Lower leg skin (tissue), 4 donors: ENCODE measurements at regions not wholly inside any gene's neighbourhood (a gene's known extent, or its start where the extent isn't known, plus 50 kb on each side); places are given as distances from the start of the nearest gene placed in this dataset.

ENCODE experiments used
- DNase-seq, 2 donors: peaks; one replicate each; pipeline ENCODE4 v3.0.0-alpha.2; 2019; ENCODE audit warnings: low spot score in 2 of 2
- H3K4me3 ChIP-seq: fragments of 200-600 bp; sonication (generic); 2 replicates; pipeline ENCODE4 v1.5.1; 2017; ENCODE audit warnings: mild to moderate bottlenecking, low read depth; ENCODE audit not compliant: poor library complexity, severe bottlenecking
- POLR2A ChIP-seq, 2 donors: fragments of 450-650 bp; IDR thresholded peaks; one replicate each; pipeline ENCODE4 v1.6.1; 2016 to 2017; ENCODE audit warnings: antibody characterized with exemption in 2 of 2, mild to moderate bottlenecking in 1 of 2, moderate library complexity in 1 of 2
- WGBS, 2 donors: methylation state at CpG; one replicate each; pipeline ENCODE4 v1.1.5; 2018; 5-methylcytosine and 5-hydroxymethylcytosine counted together
- intact Hi-C: fragments of 100-400 bp; cut with DNase I; formaldehyde crosslinking; loops from one replicate; pipeline ENCODE4 v1.15.0; 2023; ENCODE audit warnings: low total_unique reads
- TF ChIP-seq, protein P1 (sequence below), 3 donors: fragments of 450-650 bp; IDR thresholded peaks; one replicate each; pipeline ENCODE4 v1.5.1; 2016; ENCODE audit warnings: antibody characterized with exemption in 3 of 3, mild to moderate bottlenecking in 3 of 3, moderate library complexity in 2 of 3

GRCh38 chr7:131619336-131620305, 63.2 kb upstream of the PODXL start:
- no peak for DNase-seq
- TF ChIP-seq, protein P1, sequence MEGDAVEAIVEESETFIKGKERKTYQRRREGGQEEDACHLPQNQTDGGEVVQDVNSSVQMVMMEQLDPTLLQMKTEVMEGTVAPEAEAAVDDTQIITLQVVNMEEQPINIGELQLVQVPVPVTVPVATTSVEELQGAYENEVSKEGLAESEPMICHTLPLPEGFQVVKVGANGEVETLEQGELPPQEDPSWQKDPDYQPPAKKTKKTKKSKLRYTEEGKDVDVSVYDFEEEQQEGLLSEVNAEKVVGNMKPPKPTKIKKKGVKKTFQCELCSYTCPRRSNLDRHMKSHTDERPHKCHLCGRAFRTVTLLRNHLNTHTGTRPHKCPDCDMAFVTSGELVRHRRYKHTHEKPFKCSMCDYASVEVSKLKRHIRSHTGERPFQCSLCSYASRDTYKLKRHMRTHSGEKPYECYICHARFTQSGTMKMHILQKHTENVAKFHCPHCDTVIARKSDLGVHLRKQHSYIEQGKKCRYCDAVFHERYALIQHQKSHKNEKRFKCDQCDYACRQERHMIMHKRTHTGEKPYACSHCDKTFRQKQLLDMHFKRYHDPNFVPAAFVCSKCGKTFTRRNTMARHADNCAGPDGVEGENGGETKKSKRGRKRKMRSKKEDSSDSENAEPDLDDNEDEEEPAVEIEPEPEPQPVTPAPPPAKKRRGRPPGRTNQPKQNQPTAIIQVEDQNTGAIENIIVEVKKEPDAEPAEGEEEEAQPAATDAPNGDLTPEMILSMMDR (IDR thresholded peaks at IDR 0.05), result no peak
- no peak for TF ChIP-seq POLR2A (IDR thresholded peaks at IDR 0.05)
- H3K4me3 ChIP-seq, result no peak overlapping the region
- WGBS, 2 donors, result 69 to 78% methylated on average over 10 of the region's 10 CpGs
- intact Hi-C loops, result no loop called here

GRCh38 chr7:131618391-131618790, 62.0 kb upstream of the PODXL start:
- DNase-seq, result no peak
- H3K4me3 ChIP-seq, result no peak overlapping the region
- WGBS, 2 donors, result 75 to 91% methylated on average over 5 of the region's 5 CpGs
- intact Hi-C loops, result no loop called here
- TF ChIP-seq, protein P1 (IDR thresholded peaks at IDR 0.05), result no peak
- TF ChIP-seq POLR2A (IDR thresholded peaks at IDR 0.05), result no peak

- intact Hi-C loops, result no loop called here
- TF ChIP-seq, protein P1 (IDR thresholded peaks at IDR 0.05), result no peak
- no peak for TF ChIP-seq POLR2A (IDR thresholded peaks at IDR 0.05)
- no peak for DNase-seq
- 82 to 83% methylated on average over 8 of the region's 8 CpGs for WGBS, 2 donors
- no peak overlapping the region for H3K4me3 ChIP-seq
These were observed 60.2 kb upstream of the PODXL start for GRCh38 chr7:131616487-131617200.

DNA sequence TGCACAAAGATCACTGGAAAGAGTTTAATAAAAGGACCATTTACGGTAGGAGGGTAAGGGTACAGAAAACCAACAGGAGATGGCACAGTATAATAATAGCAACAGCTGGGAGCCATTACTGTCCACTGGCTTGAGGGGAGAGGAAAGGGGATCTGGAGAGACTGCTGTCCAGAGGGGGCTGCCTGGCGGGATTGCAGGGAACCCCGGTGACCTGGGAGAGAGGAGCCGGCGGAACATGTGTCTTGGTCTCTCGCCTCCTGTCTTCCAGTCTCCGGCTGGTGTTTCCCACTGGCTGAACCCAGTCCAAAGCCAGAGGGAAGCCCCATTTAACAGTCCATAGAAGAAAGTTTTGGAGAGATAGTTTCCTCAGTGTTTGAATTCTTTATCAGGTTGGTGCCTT, 57.5 kb upstream of the PODXL start:
- intact Hi-C loops, result no loop called here
- WGBS, 2 donors, result 77 to 95% methylated on average over 7 of the region's 7 CpGs

DNA sequence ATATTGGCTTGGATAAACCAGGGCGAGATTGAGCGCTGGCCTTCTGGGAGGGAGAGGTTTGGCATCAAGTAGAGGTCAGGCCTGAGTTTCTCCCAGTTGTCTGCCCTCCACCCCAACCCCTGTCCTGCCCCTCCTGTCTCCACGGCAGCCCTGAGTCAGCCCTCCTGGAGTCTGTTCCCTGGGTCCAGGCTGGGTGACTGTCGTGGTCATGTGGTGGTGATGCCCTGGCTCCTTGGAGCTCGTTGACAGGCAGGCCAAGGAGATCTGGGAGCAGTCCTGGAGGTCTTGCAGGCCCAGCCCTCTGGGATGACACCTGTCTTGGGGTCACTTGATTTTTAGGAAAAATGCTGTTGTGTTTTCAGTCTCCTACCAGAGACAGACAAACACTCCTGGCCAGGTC, 53.6 kb upstream of the PODXL start:
- intact Hi-C loops, result no loop called here
- H3K4me3 ChIP-seq, result no peak overlapping the region
- DNase-seq, result no peak
- TF ChIP-seq POLR2A (IDR thresholded peaks at IDR 0.05), result no peak
- TF ChIP-seq, protein P1 (IDR thresholded peaks at IDR 0.05), result no peak
- WGBS, 2 donors, result 79 to 82% methylated on average over 3 to 5 of the region's 5 CpGs

More for the DNA sequence above, 57.5 kb upstream of the PODXL start:
- TF ChIP-seq POLR2A (IDR thresholded peaks at IDR 0.05), result no peak
- TF ChIP-seq, protein P1 (IDR thresholded peaks at IDR 0.05), result no peak
- no peak overlapping the region for H3K4me3 ChIP-seq
- DNase-seq, result no peak
